ENCODE measurements at regions not wholly inside any gene's neighbourhood (a gene's known extent, or its start where the extent isn't known, plus 50 kb on each side); places are given as distances from the start of the nearest gene placed in this dataset.

DNA sequence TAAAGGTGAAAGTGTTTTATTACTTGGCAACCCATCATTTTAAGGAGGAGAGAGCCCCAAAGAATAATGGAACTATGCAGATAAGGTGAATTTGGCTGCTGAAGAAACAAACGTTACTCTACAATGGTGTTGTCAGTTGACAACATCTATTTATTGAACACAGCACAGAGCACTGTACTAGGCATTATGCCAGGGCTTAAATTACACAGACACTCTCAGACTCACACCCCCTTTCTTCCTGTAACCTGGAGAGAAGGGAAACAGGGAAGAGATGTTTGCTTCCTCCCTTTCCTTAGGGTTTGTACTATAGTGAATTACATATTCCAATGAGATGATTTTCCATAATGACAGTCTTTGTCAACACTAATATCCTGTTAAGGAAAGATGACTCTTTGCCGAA is 94.0 kb upstream of the ATP5MC3 start:
- no peak for TF ChIP-seq POLR2A (IDR thresholded peaks at IDR 0.05)
- TF ChIP-seq, protein P1, sequence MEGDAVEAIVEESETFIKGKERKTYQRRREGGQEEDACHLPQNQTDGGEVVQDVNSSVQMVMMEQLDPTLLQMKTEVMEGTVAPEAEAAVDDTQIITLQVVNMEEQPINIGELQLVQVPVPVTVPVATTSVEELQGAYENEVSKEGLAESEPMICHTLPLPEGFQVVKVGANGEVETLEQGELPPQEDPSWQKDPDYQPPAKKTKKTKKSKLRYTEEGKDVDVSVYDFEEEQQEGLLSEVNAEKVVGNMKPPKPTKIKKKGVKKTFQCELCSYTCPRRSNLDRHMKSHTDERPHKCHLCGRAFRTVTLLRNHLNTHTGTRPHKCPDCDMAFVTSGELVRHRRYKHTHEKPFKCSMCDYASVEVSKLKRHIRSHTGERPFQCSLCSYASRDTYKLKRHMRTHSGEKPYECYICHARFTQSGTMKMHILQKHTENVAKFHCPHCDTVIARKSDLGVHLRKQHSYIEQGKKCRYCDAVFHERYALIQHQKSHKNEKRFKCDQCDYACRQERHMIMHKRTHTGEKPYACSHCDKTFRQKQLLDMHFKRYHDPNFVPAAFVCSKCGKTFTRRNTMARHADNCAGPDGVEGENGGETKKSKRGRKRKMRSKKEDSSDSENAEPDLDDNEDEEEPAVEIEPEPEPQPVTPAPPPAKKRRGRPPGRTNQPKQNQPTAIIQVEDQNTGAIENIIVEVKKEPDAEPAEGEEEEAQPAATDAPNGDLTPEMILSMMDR (IDR thresholded peaks at IDR 0.05) = no peak

All from testis (tissue), 2 donors.